ENCODE measurements at regions not wholly inside any gene's neighbourhood (a gene's known extent, or its start where the extent isn't known, plus 50 kb on each side); places are given as distances from the start of the nearest gene placed in this dataset.

- Histone ChIP-seq H3K9me3 (ENCODE audit: low read length) (no peaks in the 10 kb centered on the region), H3K79me2 (ENCODE audit: insufficient read depth, low read length) (no peaks in the 10 kb centered on the region), H2AFZ (ENCODE audit: low read length) (no peak overlapping the region), H3K4me2 (ENCODE audit: low read depth, low read length) (no peak overlapping the region), H3K4me1 (ENCODE audit: insufficient read depth, low read length) (no peaks in the 10 kb centered on the region), H3K4me3 (replicated peaks in 1 of 3; ENCODE audit: insufficient read depth in 1 of 3, low read depth in 2 of 3, low read length in 3 of 3) (no peak overlapping the region), H4K20me1 (ENCODE audit: insufficient read depth, low read length) (no peaks in the 10 kb centered on the region), H3K9ac (ENCODE audit: insufficient read depth, low read depth, low read length) (no peak overlapping the region), H3K27me3 (ENCODE audit: control insufficient read depth in 1 of 2, insufficient read depth in 2 of 2, low read length in 2 of 2) (no peaks in the 10 kb centered on the region; a peak in 1 of 5 replicates), H3K27ac (ENCODE audit: extremely low read length, insufficient read depth, low read length) (no peak overlapping the region), H3K36me3 (replicated peaks in 1 of 2; ENCODE audit: control insufficient read depth in 1 of 2, insufficient read depth in 2 of 2, low read length in 2 of 2) (no peaks in the 10 kb centered on the region)
- WGBS (ENCODE audit: low lambda C conversion rate): 13% methylated on average over 2 of the region's 2 CpGs
- ChIA-PET POLR2A (no interaction called here), CTCF (ENCODE audit: low intra/inter-chr PET ratio, low total read pairs) (no interaction called here)
- FAIRE-seq (no peak), ATAC-seq (no peak), DNase-seq (ENCODE audit: low spot score) (no peak)
- BruUV-seq (replicated peaks): no TSS peak
- intact Hi-C loops (cut with micrococcal nuclease; ENCODE audit: unreplicated experiment): no loop called here
- in situ Hi-C loops (cut with HindIII; ENCODE audit: extremely low pct_ligation_motif_present, low pct_unique_long_range_greater_than_20kb): no loop called here
- TF ChIP-seq ATF7 (IDR thresholded peaks at IDR 0.05) (no peak), ATF7 (CRISPR knock-in tag; IDR thresholded peaks at IDR 0.05) (no peak), ZC3H13 (CRISPR knock-in tag; IDR thresholded peaks at IDR 0.05) (no peak), RFX5 (IDR thresholded peaks at IDR 0.05; ENCODE audit: low read depth, low read length) (no peak), ZNF7 (CRISPR knock-in tag; IDR thresholded peaks at IDR 0.05) (no peak)
Observed at GRCh38 chr9:108213511-108213910, 642.3 kb downstream of the ACTL7B start.

GRCh38 chr9:108212184-108212583 is 643.6 kb downstream of the ACTL7B start:
- WGBS (ENCODE audit: low lambda C conversion rate): 42% methylated on average over 4 of the region's 4 CpGs
- Histone ChIP-seq H2AFZ (ENCODE audit: low read length) (no peak overlapping the region), H3K9me3 (ENCODE audit: low read length) (no peaks in the 10 kb centered on the region), H3K9ac (ENCODE audit: insufficient read depth, low read depth, low read length) (no peak overlapping the region), H3K27ac (ENCODE audit: extremely low read length, insufficient read depth, low read length) (no peak overlapping the region), H3K4me1 (ENCODE audit: insufficient read depth, low read length) (no peaks in the 10 kb centered on the region), H3K4me3 (replicated peaks in 1 of 3; ENCODE audit: insufficient read depth in 1 of 3, low read depth in 2 of 3, low read length in 3 of 3) (no peak overlapping the region), H4K20me1 (ENCODE audit: insufficient read depth, low read length) (no peaks in the 10 kb centered on the region), H3K36me3 (replicated peaks in 1 of 2; ENCODE audit: control insufficient read depth in 1 of 2, insufficient read depth in 2 of 2, low read length in 2 of 2) (no peaks in the 10 kb centered on the region), H3K4me2 (ENCODE audit: low read depth, low read length) (no peak overlapping the region), H3K79me2 (ENCODE audit: insufficient read depth, low read length) (no peaks in the 10 kb centered on the region), H3K27me3 (ENCODE audit: control insufficient read depth in 1 of 2, insufficient read depth in 2 of 2, low read length in 2 of 2) (no peaks in the 10 kb centered on the region; a peak in 1 of 5 replicates)
- ATAC-seq (no peak), DNase-seq (ENCODE audit: low spot score) (no peak), FAIRE-seq (no peak)
- TF ChIP-seq TFE3 (CRISPR knock-in tag; IDR thresholded peaks at IDR 0.05): no peak
- TF ChIP-seq PLSCR1 (CRISPR knock-in tag; IDR thresholded peaks at IDR 0.05; ENCODE audit: borderline replicate concordance): no peak
- TF ChIP-seq ZNF619 (CRISPR knock-in tag; IDR thresholded peaks at IDR 0.05): no peak
- TF ChIP-seq FOXC1 (CRISPR knock-in tag; IDR thresholded peaks at IDR 0.05; ENCODE audit: borderline replicate concordance): no peak
- no peak for TF ChIP-seq CEBPG (CRISPR knock-in tag; IDR thresholded peaks at IDR 0.05)
- no peak for TF ChIP-seq MED1 (CRISPR knock-in tag; IDR thresholded peaks at IDR 0.05)
- TF ChIP-seq STAT5B (CRISPR knock-in tag; IDR thresholded peaks at IDR 0.05): no peak
- TF ChIP-seq KDM4B (CRISPR knock-in tag; IDR thresholded peaks at IDR 0.05): no peak
- no peak for TF ChIP-seq ATF7-NPFF (CRISPR knock-in tag; IDR thresholded peaks at IDR 0.05; ENCODE audit: low read depth)
- TF ChIP-seq GMEB2 (CRISPR knock-in tag; IDR thresholded peaks at IDR 0.05; ENCODE audit: low read depth): no peak
- POLR2A ChIA-PET: no interaction called here
- in situ Hi-C loops (cut with HindIII; ENCODE audit: extremely low pct_ligation_motif_present, low pct_unique_long_range_greater_than_20kb) (no loop called here), intact Hi-C loops (cut with micrococcal nuclease; ENCODE audit: unreplicated experiment) (no loop called here)
- CTCF ChIA-PET (ENCODE audit: low intra/inter-chr PET ratio, low total read pairs): no interaction called here
- BruUV-seq (replicated peaks): no TSS peak

Data from HepG2 (cell line).